ENCODE measurements at regions not wholly inside any gene's neighbourhood (a gene's known extent, or its start where the extent isn't known, plus 50 kb on each side); places are given as distances from the start of the nearest gene placed in this dataset.

GRCh38 chr9:97747201-97747965 is 50.2 kb upstream of the XPA start:
- Mint-ChIP-seq H3K4me1 (ENCODE audit: low read depth) (no peaks in the 10 kb centered on the region), H3K36me3 (ENCODE audit: low read depth) (no peaks in the 10 kb centered on the region), H3K4me3 (no peak overlapping the region), H3K27me3 (ENCODE audit: low read depth) (peaks cover 44% of the 10 kb centered on the region), H3K9me3 (ENCODE audit: insufficient read depth) (peaks cover 4% of the 10 kb centered on the region), H3K27ac (no peak overlapping the region)
- ATAC-seq (no peak), DNase-seq (no peak)
- POLR2A ChIA-PET = no interaction called here
- CTCF ChIA-PET = no interaction called here

GRCh38 chr9:97748525-97748924 is 51.4 kb upstream of the XPA start:
- no peak overlapping the region for H3K27ac Mint-ChIP-seq
- CTCF ChIA-PET = no interaction called here
- ATAC-seq (no peak), DNase-seq (no peak)
- no peaks in the 10 kb centered on the region for H3K9me3 Mint-ChIP-seq (ENCODE audit: insufficient read depth)
- H3K27me3 Mint-ChIP-seq (ENCODE audit: low read depth) = peaks cover 43% of the 10 kb centered on the region
- H3K4me3 Mint-ChIP-seq = no peak overlapping the region
- H3K4me1 Mint-ChIP-seq (ENCODE audit: low read depth) = no peaks in the 10 kb centered on the region
- no peaks in the 10 kb centered on the region for H3K36me3 Mint-ChIP-seq (ENCODE audit: low read depth)
- POLR2A ChIA-PET = no interaction called here

- POLR2A ChIA-PET = no interaction called here
- Mint-ChIP-seq H3K27ac (no peak overlapping the region), H3K9me3 (ENCODE audit: insufficient read depth) (no peaks in the 10 kb centered on the region), H3K36me3 (ENCODE audit: low read depth) (no peaks in the 10 kb centered on the region), H3K27me3 (ENCODE audit: low read depth) (peaks cover 35% of the 10 kb centered on the region), H3K4me1 (ENCODE audit: low read depth) (no peaks in the 10 kb centered on the region), H3K4me3 (no peak overlapping the region)
- CTCF ChIA-PET = interaction anchor here (0.6 to 0.9 kb wide), 2 partner anchors 9 to 75 kb away, joined by 3 to 4 read pairs; no protein-coding TSS in a partner anchor
- no peak for DNase-seq
- no peak for ATAC-seq
Measured at GRCh38 chr9:97749928-97750327, 52.8 kb upstream of the XPA start.

- Mint-ChIP-seq H3K9me3 (ENCODE audit: insufficient read depth) (no peaks in the 10 kb centered on the region), H3K36me3 (ENCODE audit: low read depth) (no peaks in the 10 kb centered on the region), H3K27ac (no peak overlapping the region), H3K4me3 (no peak overlapping the region), H3K4me1 (ENCODE audit: low read depth) (no peaks in the 10 kb centered on the region), H3K27me3 (ENCODE audit: low read depth) (peaks cover 30% of the 10 kb centered on the region)
- no peak for DNase-seq
- CTCF ChIA-PET = interaction anchor here (1.0 kb wide), 2 partner anchors 9 to 54 kb away, joined by 3 to 4 read pairs; partner anchors contain the start of gene XPA
- POLR2A ChIA-PET = no interaction called here
- ATAC-seq = no peak
Measured at GRCh38 chr9:97751531-97751930, 54.4 kb upstream of the XPA start.

GRCh38 chr9:97752274-97752673 is 55.1 kb upstream of the XPA start:
- no peaks in the 10 kb centered on the region for H3K36me3 Mint-ChIP-seq (ENCODE audit: low read depth)
- no peaks in the 10 kb centered on the region for H3K4me1 Mint-ChIP-seq (ENCODE audit: low read depth)
- no peak overlapping the region for H3K27ac Mint-ChIP-seq
- DNase-seq = no peak
- POLR2A ChIA-PET = no interaction called here
- no peaks in the 10 kb centered on the region for H3K9me3 Mint-ChIP-seq (ENCODE audit: insufficient read depth)
- CTCF ChIA-PET = interaction anchor here (1.0 kb wide), 1 partner anchor 55 kb away, joined by 4 read pairs; the partner anchor contains the start of gene XPA
- ATAC-seq = no peak
- H3K27me3 Mint-ChIP-seq (ENCODE audit: low read depth) = peaks cover 28% of the 10 kb centered on the region
- H3K4me3 Mint-ChIP-seq = no peak overlapping the region

GRCh38 chr9:97753364-97753763 is 56.2 kb upstream of the XPA start:
- no peak overlapping the region for H3K4me3 Mint-ChIP-seq
- POLR2A ChIA-PET = no interaction called here
- H3K27me3 Mint-ChIP-seq (ENCODE audit: low read depth) = peaks cover 26% of the 10 kb centered on the region
- H3K4me1 Mint-ChIP-seq (ENCODE audit: low read depth) = no peaks in the 10 kb centered on the region
- no peaks in the 10 kb centered on the region for H3K9me3 Mint-ChIP-seq (ENCODE audit: insufficient read depth)
- DNase-seq (no peak), ATAC-seq (no peak)
- no peaks in the 10 kb centered on the region for H3K36me3 Mint-ChIP-seq (ENCODE audit: low read depth)
- H3K27ac Mint-ChIP-seq = no peak overlapping the region
- CTCF ChIA-PET = interaction anchor here (0.7 kb wide), 1 partner anchor 56 kb away, joined by 3 read pairs; the partner anchor contains the start of gene XPA

GRCh38 chr9:97753975-97754374 is 56.8 kb upstream of the XPA start:
- Mint-ChIP-seq H3K4me3 (no peak overlapping the region), H3K27me3 (ENCODE audit: low read depth) (peaks cover 26% of the 10 kb centered on the region), H3K4me1 (ENCODE audit: low read depth) (no peaks in the 10 kb centered on the region), H3K27ac (no peak overlapping the region), H3K9me3 (ENCODE audit: insufficient read depth) (no peaks in the 10 kb centered on the region), H3K36me3 (ENCODE audit: low read depth) (no peaks in the 10 kb centered on the region)
- ChIA-PET POLR2A (no interaction called here), CTCF (interaction anchor here (0.7 kb wide), 1 partner anchor 57 kb away, joined by 3 read pairs; the partner anchor contains the start of gene XPA)
- no peak for DNase-seq
- no peak for ATAC-seq

GRCh38 chr9:97755618-97756267 is 58.6 kb upstream of the XPA start:
- H3K4me3 Mint-ChIP-seq = no peak overlapping the region
- no peaks in the 10 kb centered on the region for H3K9me3 Mint-ChIP-seq (ENCODE audit: insufficient read depth)
- no peaks in the 10 kb centered on the region for H3K4me1 Mint-ChIP-seq (ENCODE audit: low read depth)
- POLR2A ChIA-PET = no interaction called here
- H3K27ac Mint-ChIP-seq = no peak overlapping the region
- DNase-seq = no peak
- H3K36me3 Mint-ChIP-seq (ENCODE audit: low read depth) = no peaks in the 10 kb centered on the region
- CTCF ChIA-PET = no interaction called here
- no peak for ATAC-seq
- peaks cover 24% of the 10 kb centered on the region for H3K27me3 Mint-ChIP-seq (ENCODE audit: low read depth)

- CTCF ChIA-PET = no interaction called here
- Mint-ChIP-seq H3K27me3 (ENCODE audit: low read depth) (peaks cover 33% of the 10 kb centered on the region), H3K9me3 (ENCODE audit: insufficient read depth) (no peaks in the 10 kb centered on the region), H3K27ac (no peak overlapping the region), H3K36me3 (ENCODE audit: low read depth) (no peaks in the 10 kb centered on the region), H3K4me3 (no peak overlapping the region), H3K4me1 (ENCODE audit: low read depth) (no peaks in the 10 kb centered on the region)
- no peak for ATAC-seq
- DNase-seq = no peak
- POLR2A ChIA-PET = no interaction called here
Measured at GRCh38 chr9:97756991-97757390, 59.9 kb upstream of the XPA start.

GRCh38 chr9:97758334-97758916 is 61.3 kb upstream of the XPA start:
- Mint-ChIP-seq H3K4me1 (ENCODE audit: low read depth) (no peaks in the 10 kb centered on the region), H3K36me3 (ENCODE audit: low read depth) (no peaks in the 10 kb centered on the region), H3K4me3 (no peak overlapping the region), H3K27me3 (ENCODE audit: low read depth) (peaks cover 34% of the 10 kb centered on the region), H3K27ac (no peak overlapping the region), H3K9me3 (ENCODE audit: insufficient read depth) (no peaks in the 10 kb centered on the region)
- ATAC-seq (no peak), DNase-seq (no peak)
- CTCF ChIA-PET = no interaction called here
- POLR2A ChIA-PET = no interaction called here

GRCh38 chr9:97759581-97760288 is 62.6 kb upstream of the XPA start:
- ChIA-PET CTCF (interaction anchor here (1.3 kb wide), 1 partner anchor 8 kb away, joined by 3 read pairs; no protein-coding TSS in a partner anchor), POLR2A (no interaction called here)
- Mint-ChIP-seq H3K27me3 (ENCODE audit: low read depth) (peaks cover 31% of the 10 kb centered on the region), H3K9me3 (ENCODE audit: insufficient read depth) (no peaks in the 10 kb centered on the region), H3K36me3 (ENCODE audit: low read depth) (no peaks in the 10 kb centered on the region), H3K4me1 (ENCODE audit: low read depth) (no peaks in the 10 kb centered on the region), H3K27ac (no peak overlapping the region), H3K4me3 (no peak overlapping the region)
- ATAC-seq (no peak), DNase-seq (no peak)

All from activated CD8-positive, alpha-beta T cell treated with anti-CD3 and anti-CD28 coated beads, Interleukin-2, amount 10 ng/mL, durations not matched to agents 7 days and 5 days (primary cell).